Peyer's patch (tissue), 4 donors: ENCODE measurements at regions not wholly inside any gene's neighbourhood (a gene's known extent, or its start where the extent isn't known, plus 50 kb on each side); places are given as distances from the start of the nearest gene placed in this dataset.

Experiments used
- CTCF ChIP-seq, 6 experiments: fragments of 450-650 bp in 4 of 6; fragments of 200-600 bp in 2 of 6; sonication (generic) in 1 of 6; IDR thresholded peaks; one replicate each; pipeline ENCODE4 v1.5.1; 2017 to 2019; ENCODE audit warnings: antibody characterized with exemption in 6 of 6, mild to moderate bottlenecking in 3 of 6, moderate library complexity in 1 of 6
- POLR2A ChIP-seq, 2 donors: fragments of 450-650 bp; IDR thresholded peaks; one replicate each; pipeline ENCODE4 v1.5.1; 2017; ENCODE audit warnings: antibody characterized with exemption in 2 of 2, mild to moderate bottlenecking in 2 of 2, moderate library complexity in 2 of 2

GRCh38 chr13:82036602-82037001, 1695.7 kb upstream of the SPRY2 start:
- no peak for TF ChIP-seq CTCF (IDR thresholded peaks at IDR 0.05)
- no peak for TF ChIP-seq POLR2A (IDR thresholded peaks at IDR 0.05)
